DOHH2 (cell line): ENCODE measurements at regions not wholly inside any gene's neighbourhood (a gene's known extent, or its start where the extent isn't known, plus 50 kb on each side); places are given as distances from the start of the nearest gene placed in this dataset.

Experiments
- EZH2phosphoT487 ChIP-seq: fragments of 200-600 bp; sonication (generic); IDR thresholded peaks from 2 replicates; pipeline ENCODE4 v1.6.1; 2017; ENCODE audit warnings: borderline replicate concordance, mild to moderate bottlenecking, antibody characterized with exemption, low read length, moderate library complexity, mixed read lengths
- TF ChIP-seq, protein P1 (sequence below): fragments of 200-600 bp; sonication (generic); IDR thresholded peaks from one replicate; pipeline ENCODE4 v1.5.1; 2014; ENCODE audit warnings: antibody characterized with exemption, mild to moderate bottlenecking, low read depth, low read length; ENCODE audit not compliant: poor library complexity, severe bottlenecking

DNA sequence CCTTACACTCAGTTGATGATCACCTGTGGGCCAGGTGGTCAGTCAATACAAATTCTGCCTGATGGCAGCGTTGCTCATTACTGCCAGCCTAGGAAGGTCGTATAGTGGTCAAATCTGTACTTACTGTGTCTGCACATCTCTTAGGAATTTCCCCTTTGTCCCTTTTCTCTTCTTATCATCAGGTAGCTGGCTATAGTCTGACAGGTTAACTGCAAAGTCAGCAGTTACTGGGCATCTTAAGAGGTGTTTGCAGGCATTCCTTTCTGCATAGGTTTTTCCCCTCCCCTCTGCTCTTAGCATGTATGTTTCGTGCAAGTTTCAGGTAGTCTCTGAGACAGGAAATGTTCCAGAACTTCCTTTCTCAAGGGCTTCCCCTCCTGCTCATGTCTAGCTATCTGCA is 298.7 kb downstream of the LRRIQ3 start:
- TF ChIP-seq, protein P1, sequence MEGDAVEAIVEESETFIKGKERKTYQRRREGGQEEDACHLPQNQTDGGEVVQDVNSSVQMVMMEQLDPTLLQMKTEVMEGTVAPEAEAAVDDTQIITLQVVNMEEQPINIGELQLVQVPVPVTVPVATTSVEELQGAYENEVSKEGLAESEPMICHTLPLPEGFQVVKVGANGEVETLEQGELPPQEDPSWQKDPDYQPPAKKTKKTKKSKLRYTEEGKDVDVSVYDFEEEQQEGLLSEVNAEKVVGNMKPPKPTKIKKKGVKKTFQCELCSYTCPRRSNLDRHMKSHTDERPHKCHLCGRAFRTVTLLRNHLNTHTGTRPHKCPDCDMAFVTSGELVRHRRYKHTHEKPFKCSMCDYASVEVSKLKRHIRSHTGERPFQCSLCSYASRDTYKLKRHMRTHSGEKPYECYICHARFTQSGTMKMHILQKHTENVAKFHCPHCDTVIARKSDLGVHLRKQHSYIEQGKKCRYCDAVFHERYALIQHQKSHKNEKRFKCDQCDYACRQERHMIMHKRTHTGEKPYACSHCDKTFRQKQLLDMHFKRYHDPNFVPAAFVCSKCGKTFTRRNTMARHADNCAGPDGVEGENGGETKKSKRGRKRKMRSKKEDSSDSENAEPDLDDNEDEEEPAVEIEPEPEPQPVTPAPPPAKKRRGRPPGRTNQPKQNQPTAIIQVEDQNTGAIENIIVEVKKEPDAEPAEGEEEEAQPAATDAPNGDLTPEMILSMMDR = no peak
- no peak for TF ChIP-seq EZH2phosphoT487
